NCI-H524 treated with DMSO at 0.1 percent for 48 hours (cell line): ENCODE measurements at regions not wholly inside any gene's neighbourhood (a gene's known extent, or its start where the extent isn't known, plus 50 kb on each side); places are given as distances from the start of the nearest gene placed in this dataset.

Experiments used
- DNase-seq: peaks from one replicate; lab custom pipeline; 2025; lab: John Stamatoyannopoulos, UW

- no peak for DNase-seq
These were observed 105.3 kb downstream of the FOXL1 start for GRCh38 chr16:86683441-86684194.

DNA sequence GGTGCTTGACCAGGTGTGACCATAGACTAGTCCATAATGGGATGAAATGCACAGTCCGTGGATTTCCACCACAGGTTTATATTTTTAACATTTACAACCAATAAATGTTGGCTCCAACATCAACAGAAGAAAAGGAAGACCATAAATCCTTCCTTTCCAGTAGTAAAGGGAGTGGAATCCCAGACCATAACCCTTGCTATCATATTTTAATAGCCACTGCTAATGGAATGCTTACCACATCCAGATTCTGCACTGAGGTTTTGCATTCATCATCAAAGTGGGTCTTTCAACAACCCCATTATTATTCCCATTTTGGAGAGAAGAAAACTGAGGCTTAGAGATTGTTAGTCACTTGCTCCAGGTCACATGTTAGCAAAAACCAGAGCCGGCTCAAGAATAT, 106.7 kb downstream of the FOXL1 start:
- DNase-seq, result no peak

DNA sequence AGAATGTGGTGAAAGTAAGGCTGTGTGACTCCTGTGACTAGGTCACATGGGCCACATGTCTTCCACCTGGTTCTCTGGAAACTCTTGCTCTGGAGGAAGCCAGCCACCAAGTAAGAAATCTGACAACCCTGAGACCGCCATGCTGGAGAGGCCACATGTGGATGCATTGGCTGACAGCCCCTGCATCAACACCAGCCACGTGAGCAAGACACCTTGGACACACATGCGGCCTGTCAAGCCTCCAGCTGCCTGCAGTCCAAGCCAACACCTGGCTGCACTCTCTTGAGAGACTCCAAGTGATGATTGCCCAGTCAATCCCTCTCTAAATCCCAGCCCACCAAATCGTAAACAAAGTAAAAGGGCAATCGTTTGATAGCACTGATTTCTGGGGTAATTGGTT, 112.6 kb downstream of the FOXL1 start:
- no peak for DNase-seq

DNA sequence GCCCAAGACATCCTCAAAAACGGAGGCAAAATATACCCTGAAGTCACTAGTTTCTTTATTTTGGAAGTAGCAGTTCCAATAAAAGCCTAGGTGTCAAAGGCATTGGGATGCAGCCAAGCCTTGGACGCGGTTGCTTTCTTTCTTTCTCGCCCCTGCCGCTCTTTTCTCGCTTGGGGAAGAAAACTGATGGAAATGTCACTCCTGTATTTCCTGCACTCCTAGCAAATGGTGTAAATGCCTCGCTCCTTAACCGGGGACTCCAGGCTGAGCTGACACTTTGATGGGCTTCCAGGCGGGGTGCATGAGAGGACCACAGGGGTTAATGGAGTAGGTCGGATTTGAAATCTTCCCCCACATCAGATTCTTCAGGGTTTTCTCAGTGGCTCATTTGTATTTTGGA, 114.1 kb downstream of the FOXL1 start:
- no peak for DNase-seq

- DNase-seq, result no peak
These were observed 114.7 kb downstream of the FOXL1 start for GRCh38 chr16:86693033-86693432.

DNA sequence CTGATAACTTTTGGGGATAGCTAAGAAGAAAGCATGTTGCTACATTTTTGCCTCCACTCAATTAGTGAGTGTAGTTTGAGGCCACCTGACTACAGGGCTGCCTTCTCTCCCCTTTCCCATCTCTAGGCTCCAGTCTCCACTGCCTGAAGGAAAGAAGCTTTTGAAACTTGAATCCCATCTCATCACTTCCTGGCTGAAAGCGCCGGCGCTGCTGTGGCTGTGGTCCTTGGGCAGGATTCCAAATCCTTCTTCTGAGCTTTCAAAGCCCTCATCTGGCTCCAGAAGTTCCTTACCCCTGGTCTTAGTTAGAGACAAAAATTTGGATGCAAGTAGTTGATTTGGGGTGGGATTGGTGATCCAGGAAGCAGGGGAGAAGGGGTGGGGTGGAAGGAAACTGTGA, 119.4 kb downstream of the FOXL1 start:
- no peak for DNase-seq

DNA sequence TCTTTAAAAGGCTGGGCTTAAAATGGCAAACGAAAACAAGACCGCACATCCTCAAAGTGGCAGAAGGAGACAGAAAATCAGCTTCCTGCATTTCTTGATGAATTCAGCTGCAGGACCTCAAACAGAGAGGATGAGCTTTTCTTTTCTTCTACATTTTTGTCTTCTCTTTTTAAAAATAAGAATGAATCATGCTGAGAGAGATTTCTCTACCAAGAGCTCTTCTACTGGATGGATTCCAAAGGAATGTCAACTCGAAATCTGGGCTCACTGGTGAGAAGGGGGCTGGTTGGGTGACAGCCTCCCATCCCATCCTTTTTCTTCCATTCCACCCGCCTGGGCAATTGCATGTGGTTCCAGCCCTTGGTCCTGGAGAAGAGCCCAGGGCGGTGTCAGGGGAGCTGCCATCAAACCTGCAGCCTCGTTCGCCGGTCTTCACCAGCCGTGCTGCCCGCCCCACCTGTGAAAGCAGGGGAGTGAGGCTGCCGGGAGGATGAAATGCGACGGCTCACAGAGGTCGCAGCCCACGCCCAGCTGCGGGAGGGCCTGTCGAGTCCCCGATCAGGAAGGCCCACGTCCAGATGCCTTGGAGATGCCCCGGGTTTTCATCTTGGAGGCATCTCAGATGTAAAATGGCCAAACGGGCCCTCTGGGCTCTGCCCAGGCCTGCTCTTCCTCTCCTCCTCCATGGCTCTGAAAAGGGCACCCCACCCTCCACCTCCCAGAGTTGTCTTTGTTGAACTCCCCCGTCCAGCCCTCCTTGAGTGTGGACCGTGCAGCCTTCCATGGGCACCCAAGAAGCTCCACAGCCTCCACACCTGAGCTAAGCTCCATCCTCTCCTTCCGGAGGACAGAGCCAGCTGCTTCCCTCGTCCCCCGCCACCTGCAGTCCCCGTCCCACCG, 121.9 kb downstream of the FOXL1 start:
- DNase-seq, result no peak

DNA sequence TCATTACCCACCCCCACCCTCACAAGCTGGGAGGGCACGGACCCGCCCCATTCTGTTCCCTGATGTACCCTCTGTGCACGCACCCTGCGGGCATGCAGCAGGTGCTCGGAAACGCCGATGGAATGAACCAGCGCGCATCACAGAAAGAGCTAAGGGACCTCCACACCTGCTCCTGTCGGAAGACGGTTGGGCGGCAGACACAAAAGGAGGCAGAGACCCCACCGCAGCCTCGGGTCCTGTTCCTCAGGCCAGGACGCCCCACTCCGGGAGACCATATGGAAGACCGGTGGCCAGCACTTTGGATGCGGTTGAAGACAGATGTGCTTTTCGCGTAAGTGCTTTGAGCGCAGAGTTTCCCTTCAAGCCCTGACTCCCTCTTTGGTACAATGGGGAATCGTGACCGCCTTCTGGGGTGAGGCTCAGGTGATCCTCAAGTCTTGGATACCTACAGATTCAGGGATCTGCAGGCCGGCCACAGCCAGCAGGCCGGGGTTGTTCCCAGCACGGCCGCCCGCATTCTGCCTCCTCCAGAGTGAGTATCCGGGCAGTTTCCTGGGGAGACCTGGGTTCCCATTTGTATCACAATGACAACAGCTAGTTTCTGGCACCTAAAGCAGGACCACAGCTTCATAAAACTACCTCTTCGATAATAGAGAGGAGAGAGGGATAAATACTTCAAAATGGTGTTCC, 123.1 kb downstream of the FOXL1 start:
- no peak for DNase-seq

- no peak for DNase-seq
These were observed 124.7 kb downstream of the FOXL1 start for GRCh38 chr16:86702824-86703588.

- DNase-seq, result no peak
These were observed 126.2 kb downstream of the FOXL1 start for GRCh38 chr16:86704516-86704915.

DNA sequence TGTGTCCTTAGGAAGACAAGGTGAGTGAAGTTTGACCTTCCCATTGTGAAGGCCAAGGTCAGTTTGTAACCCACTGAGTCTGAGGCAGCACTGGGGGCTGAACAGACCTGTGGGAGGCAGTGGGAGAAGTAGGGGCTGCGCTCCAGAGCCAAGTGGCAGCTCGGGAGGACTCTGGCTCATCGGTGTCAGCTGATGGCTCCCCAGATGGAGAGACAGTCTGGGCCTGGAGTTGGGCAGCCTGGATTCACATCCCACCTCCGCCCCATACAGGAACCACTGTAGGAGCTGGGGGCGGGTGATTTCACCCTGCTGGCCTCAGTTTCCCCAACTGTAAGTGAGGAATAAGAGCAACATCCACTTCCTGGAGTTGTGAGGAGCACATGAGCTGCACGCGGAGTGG, 128.4 kb downstream of the FOXL1 start:
- no peak for DNase-seq

DNA sequence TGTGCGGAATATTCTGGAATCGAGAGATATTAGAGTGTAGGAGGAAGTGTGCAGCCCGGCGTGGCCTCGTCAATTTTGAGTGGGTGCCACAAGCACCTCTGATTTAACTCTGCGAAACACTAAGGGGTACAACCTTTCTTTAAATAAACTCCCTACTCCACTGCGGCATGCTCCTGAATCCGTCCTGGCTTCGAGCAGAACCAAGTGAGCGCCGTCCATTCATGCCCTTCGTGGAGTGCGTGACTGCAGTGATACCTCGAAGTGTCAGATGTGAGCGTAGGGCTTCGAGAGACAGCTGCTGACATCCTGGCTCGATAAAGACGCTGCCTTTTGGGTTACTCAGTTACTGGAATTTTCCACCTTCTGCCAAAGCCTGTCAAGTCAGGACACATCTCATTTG, 128.8 kb downstream of the FOXL1 start:
- no peak for DNase-seq

GRCh38 chr16:86707581-86707980, 129.2 kb downstream of the FOXL1 start:
- no peak for DNase-seq

- no peak for DNase-seq
These were observed 130.1 kb downstream of the FOXL1 start for GRCh38 chr16:86708431-86708830.

- DNase-seq, result no peak
These were observed 130.8 kb downstream of the FOXL1 start for GRCh38 chr16:86709103-86709502.

DNA sequence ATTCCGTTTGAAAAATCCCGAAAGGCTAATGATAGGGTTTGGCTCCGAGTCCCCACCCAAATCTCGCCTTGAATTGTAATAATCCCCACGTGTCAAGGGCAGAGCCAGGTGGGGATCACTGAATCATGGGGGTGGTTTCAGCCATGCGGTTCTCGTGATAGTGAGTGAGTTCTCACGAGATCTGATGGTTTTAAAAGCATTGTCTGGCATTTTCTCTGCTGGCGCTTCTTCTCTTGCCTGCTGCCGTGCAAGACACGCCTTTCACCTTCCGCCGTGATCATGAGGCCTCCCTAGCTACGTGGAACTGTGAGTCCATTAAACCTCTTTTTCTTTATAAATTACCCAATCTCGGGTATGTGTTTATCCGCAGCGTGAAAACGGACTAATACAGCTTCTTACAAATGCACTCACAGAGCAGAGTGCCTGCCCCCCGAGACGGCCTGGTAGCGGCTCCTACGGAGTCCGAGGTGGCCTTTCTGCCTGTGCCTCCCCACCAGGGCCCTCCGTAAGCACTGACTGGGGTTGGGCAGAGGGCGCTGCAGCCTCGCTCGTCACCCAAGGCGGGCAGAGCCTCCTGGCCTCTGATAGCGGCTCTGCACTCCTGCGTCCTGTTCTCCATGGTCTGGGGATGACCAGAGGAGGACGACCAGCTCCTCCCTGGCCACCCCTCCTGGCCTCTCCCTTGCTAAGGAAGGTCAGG, 131.7 kb downstream of the FOXL1 start:
- DNase-seq, result no peak

DNA sequence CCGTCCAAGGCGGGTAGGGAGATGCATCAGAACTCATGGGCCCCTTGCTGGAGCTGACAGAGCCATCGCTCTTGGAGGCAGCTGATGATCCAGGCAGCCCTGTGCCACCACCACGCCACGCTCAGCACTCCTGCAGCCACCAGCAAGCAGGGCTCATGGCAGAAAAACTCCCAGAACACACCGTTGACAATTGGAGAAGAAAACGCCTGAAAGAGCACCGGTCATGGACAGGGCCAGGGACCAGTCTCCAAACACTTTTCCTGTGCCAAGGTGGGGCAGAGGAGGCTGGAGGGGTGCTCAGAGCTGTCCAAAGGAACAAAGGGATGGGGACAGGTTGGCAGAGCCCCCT, 132.2 kb downstream of the FOXL1 start:
- DNase-seq, result no peak

GRCh38 chr16:86712158-86713009, 134.0 kb downstream of the FOXL1 start:
- DNase-seq, result no peak

DNA sequence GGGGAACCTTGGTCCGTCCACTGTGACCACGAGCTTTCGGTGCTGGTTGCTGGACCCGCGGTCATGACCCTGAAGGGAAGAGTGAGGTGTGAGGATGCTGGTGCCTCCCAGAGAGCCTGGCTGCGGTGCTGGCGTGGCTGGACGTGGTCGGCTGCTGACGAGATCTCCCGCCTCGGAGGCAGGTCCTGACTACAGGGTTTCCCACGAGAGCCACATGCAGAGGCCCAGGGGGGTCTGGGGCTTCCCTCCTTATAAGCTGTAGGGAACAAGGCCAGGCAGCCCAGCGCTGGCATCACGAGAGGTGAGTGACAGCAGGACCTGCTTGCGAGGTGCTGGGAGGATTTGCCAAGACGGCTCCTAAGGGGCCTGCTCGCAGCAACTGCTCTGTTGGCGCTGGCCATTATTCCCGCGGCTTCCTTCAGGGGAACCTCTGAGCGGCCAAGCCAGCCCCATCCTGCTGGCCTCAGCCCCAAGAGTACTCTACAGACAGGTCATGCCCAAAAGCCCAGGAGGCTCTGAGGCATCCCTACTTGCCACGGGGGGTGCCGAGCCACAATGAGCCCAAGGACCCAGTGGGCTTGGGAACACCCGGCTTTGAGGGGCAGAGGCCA, 134.8 kb downstream of the FOXL1 start:
- DNase-seq, result no peak

DNA sequence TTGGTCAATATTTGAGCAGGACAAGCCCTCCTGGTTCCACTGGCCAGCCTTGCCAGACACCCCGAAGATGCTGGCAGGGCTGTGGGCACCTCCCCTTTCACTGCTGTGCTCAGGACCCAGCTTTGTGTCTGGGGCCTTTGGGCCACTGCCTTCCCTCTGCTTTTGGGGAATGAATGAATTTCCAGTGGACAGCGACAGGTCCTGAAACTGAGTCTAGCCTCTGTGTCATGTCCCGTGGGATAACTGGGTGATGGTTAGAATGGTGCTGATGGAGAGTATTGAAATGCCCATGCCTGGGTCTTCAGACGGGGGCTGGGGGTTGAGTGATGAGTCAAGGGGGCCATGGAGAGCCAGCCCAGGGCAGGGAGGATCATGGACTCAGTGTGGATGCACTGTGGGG, 135.8 kb downstream of the FOXL1 start:
- DNase-seq, result no peak
